ENCODE measurements at regions not wholly inside any gene's neighbourhood (a gene's known extent, or its start where the extent isn't known, plus 50 kb on each side); places are given as distances from the start of the nearest gene placed in this dataset.

DNA sequence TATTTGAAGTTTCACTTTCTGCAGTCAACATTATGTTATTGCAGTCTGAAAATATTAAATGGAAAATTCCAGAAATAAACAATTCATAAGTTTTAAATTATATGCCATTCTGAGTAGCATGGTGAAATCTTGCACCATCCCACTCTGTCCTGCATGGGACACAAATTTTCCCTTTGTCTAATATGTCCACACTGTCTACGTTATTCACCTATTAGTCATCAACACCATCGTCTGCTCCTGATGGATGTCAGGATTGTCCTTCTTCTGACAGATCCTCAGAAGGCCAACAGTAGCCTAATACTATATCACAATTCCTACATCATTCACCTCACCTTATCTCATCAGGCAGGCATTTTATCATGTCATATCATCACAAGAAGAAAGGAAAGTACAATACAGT is 163.1 kb downstream of the TXNL1 start:
- no peaks in the 10 kb centered on the region for H3K27me3 ChIP-seq (ENCODE audit: control insufficient read depth in 2 of 2, insufficient read depth in 2 of 2, low read length in 2 of 2)
- intact Hi-C loops (cut with micrococcal nuclease), result no loop called here

DNA sequence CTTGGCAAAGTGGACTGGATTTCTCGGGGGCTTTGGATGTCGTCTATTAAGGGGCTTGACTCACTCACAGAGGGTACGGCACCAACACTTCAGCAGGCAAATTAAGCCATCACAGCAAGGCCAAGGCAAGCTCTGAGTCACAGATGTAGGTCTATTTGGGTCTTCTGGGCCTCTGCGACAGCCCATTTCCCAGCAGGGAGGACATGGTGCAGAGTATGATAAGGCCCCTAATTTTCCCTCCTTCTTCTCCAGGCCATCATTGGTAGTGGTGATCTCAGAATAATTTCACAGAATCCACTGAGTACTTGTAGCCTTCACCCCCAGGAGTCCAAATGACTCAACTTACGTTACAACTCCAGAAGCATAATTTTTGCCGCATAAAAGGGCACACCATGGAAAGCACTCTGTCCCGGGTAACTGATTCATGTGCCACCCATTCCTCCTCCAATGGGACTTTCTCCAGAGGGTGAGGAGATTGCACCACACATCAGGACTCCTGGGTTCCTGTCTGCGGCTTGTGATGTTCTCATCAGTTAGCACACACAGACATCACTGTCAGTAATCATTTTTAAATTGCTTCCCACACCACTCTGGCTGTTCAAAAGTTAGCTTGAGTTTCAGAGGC is 164.9 kb downstream of the TXNL1 start:
- DNase-seq, result peak in 2 of 3 donors; percentile 15 to 41
- Histone ChIP-seq H3K9ac (ENCODE audit: insufficient read depth, low read length, poor library complexity, severe bottlenecking) (no peak overlapping the region), H2AFZ (ENCODE audit: insufficient read depth, low read depth, low read length, poor library complexity, severe bottlenecking) (peak overlapping the region; percentile 31), H3K27ac (ENCODE audit: low read depth in 1 of 2, low read length in 2 of 2) (no peak overlapping the region), H3K79me2 (ENCODE audit: insufficient read depth, low read length) (no peaks in the 10 kb centered on the region), H3K4me3 (replicated peaks in 1 of 3; ENCODE audit: low read depth in 2 of 3, low read length in 3 of 3) (no peak overlapping the region), H3K9me3 (replicated peaks in 1 of 2; ENCODE audit: control insufficient read depth in 1 of 2, insufficient read depth in 1 of 2, low read length in 2 of 2) (no peaks in the 10 kb centered on the region), H3K4me1 (ENCODE audit: control insufficient read depth in 1 of 2, insufficient read depth in 2 of 2, low read length in 2 of 2) (peaks cover 7 to 9% of the 10 kb centered on the region in 2 donors), H3K4me2 (replicated peaks; ENCODE audit: extremely low read depth, low read length, poor library complexity, severe bottlenecking) (no peak overlapping the region), H3K27me3 (ENCODE audit: control insufficient read depth in 2 of 2, insufficient read depth in 2 of 2, low read length in 2 of 2) (no peaks in the 10 kb centered on the region), H3K36me3 (replicated peaks in 1 of 2; ENCODE audit: control insufficient read depth in 1 of 2, insufficient read depth in 2 of 2, low read length in 2 of 2) (no peaks in the 10 kb centered on the region), H4K20me1 (ENCODE audit: insufficient read depth, low read length) (no peaks in the 10 kb centered on the region)
- H3K9me3 Mint-ChIP-seq, result peaks cover 0 to 6% (median 2%) of the 10 kb centered on the region in 7 donors
- WGBS (ENCODE audit: insufficient coverage), result 91% methylated on average over 6 of the region's 8 CpGs
- peaks cover 0 to 1% (median 0%) of the 10 kb centered on the region in 3 donors for H3K27me3 Mint-ChIP-seq (ENCODE audit: low read depth in 3 of 3)
- peaks cover 0 to 2% of the 10 kb centered on the region in 2 donors for H3K36me3 Mint-ChIP-seq
- peaks cover 15% of the 10 kb centered on the region for H3K4me1 Mint-ChIP-seq
- TF ChIP-seq, protein P1, sequence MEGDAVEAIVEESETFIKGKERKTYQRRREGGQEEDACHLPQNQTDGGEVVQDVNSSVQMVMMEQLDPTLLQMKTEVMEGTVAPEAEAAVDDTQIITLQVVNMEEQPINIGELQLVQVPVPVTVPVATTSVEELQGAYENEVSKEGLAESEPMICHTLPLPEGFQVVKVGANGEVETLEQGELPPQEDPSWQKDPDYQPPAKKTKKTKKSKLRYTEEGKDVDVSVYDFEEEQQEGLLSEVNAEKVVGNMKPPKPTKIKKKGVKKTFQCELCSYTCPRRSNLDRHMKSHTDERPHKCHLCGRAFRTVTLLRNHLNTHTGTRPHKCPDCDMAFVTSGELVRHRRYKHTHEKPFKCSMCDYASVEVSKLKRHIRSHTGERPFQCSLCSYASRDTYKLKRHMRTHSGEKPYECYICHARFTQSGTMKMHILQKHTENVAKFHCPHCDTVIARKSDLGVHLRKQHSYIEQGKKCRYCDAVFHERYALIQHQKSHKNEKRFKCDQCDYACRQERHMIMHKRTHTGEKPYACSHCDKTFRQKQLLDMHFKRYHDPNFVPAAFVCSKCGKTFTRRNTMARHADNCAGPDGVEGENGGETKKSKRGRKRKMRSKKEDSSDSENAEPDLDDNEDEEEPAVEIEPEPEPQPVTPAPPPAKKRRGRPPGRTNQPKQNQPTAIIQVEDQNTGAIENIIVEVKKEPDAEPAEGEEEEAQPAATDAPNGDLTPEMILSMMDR (IDR thresholded peaks at IDR 0.05), result no peak
- H3K4me3 Mint-ChIP-seq, result no peak overlapping the region
- intact Hi-C loops (cut with micrococcal nuclease), result no loop called here
- peak overlapping the region in 1 of 7 donors; percentile 57 for H3K27ac Mint-ChIP-seq

More for the DNA sequence above, 163.1 kb downstream of the TXNL1 start:
- DNase-seq, result peak in 1 of 3 donors; percentile 13
- H3K36me3 ChIP-seq (replicated peaks in 1 of 2; ENCODE audit: control insufficient read depth in 1 of 2, insufficient read depth in 2 of 2, low read length in 2 of 2), result no peaks in the 10 kb centered on the region
- Mint-ChIP-seq H3K4me1 (peaks cover 8% of the 10 kb centered on the region), H3K36me3 (no peaks in the 10 kb centered on the region), H3K4me3 (no peak overlapping the region), H3K27me3 (ENCODE audit: low read depth in 3 of 3) (peaks cover 0 to 1% (median 0%) of the 10 kb centered on the region in 3 donors), H3K9me3 (peaks cover 0 to 4% (median 0%) of the 10 kb centered on the region in 7 donors), H3K27ac (no peak overlapping the region)
- no peaks in the 10 kb centered on the region for H4K20me1 ChIP-seq (ENCODE audit: insufficient read depth, low read length)
- no peak overlapping the region for H2AFZ ChIP-seq (ENCODE audit: insufficient read depth, low read depth, low read length, poor library complexity, severe bottlenecking)
- TF ChIP-seq, protein P1 (IDR thresholded peaks at IDR 0.05), result no peak
- no peaks in the 10 kb centered on the region for H3K79me2 ChIP-seq (ENCODE audit: insufficient read depth, low read length)
- H3K4me1 ChIP-seq (ENCODE audit: control insufficient read depth in 1 of 2, insufficient read depth in 2 of 2, low read length in 2 of 2), result no peaks in the 10 kb centered on the region
- H3K4me3 ChIP-seq (replicated peaks in 1 of 3; ENCODE audit: low read depth in 2 of 3, low read length in 3 of 3), result no peak overlapping the region
- no peak overlapping the region for H3K4me2 ChIP-seq (replicated peaks; ENCODE audit: extremely low read depth, low read length, poor library complexity, severe bottlenecking)
- no peak overlapping the region for H3K27ac ChIP-seq (ENCODE audit: low read depth in 1 of 2, low read length in 2 of 2)
- 95% methylated on average over 2 of the region's 2 CpGs for WGBS (ENCODE audit: insufficient coverage)
- H3K9me3 ChIP-seq (replicated peaks in 1 of 2; ENCODE audit: control insufficient read depth in 1 of 2, insufficient read depth in 1 of 2, low read length in 2 of 2), result no peaks in the 10 kb centered on the region
- no peak overlapping the region for H3K9ac ChIP-seq (ENCODE audit: insufficient read depth, low read length, poor library complexity, severe bottlenecking)
